ENCODE measurements at regions not wholly inside any gene's neighbourhood (a gene's known extent, or its start where the extent isn't known, plus 50 kb on each side); places are given as distances from the start of the nearest gene placed in this dataset.

- peak overlapping the region; percentile 96 for H2AFZ ChIP-seq (ENCODE audit: insufficient read depth, low read depth, low read length, poor library complexity, severe bottlenecking)
- H3K9ac ChIP-seq (ENCODE audit: insufficient read depth, low read length, poor library complexity, severe bottlenecking) = peak overlapping the region; percentile 89
- no peak for TF ChIP-seq CTCF (IDR thresholded peaks at IDR 0.05)
- peaks cover 49% of the 10 kb centered on the region for H3K79me2 ChIP-seq (ENCODE audit: insufficient read depth, low read length)
- peaks cover 29 to 47% of the 10 kb centered on the region in 2 donors for H3K4me1 ChIP-seq (ENCODE audit: control insufficient read depth in 1 of 2, insufficient read depth in 2 of 2, low read length in 2 of 2)
- no peaks in the 10 kb centered on the region for H3K9me3 Mint-ChIP-seq
- H3K27ac Mint-ChIP-seq = peak overlapping the region; percentile 81 to 93 (median 88)
- peak overlapping the region; percentile 88 to 100 (median 96) for H3K4me3 ChIP-seq (replicated peaks in 1 of 3; ENCODE audit: low read depth in 2 of 3, low read length in 3 of 3)
- peaks cover 0 to 3% of the 10 kb centered on the region in 2 donors for H3K36me3 Mint-ChIP-seq
- peak overlapping the region; percentile 75 for H3K4me2 ChIP-seq (replicated peaks; ENCODE audit: extremely low read depth, low read length, poor library complexity, severe bottlenecking)
- peak overlapping the region; percentile 88 to 96 for H3K4me3 Mint-ChIP-seq
- no peaks in the 10 kb centered on the region for H3K9me3 ChIP-seq (replicated peaks in 1 of 2; ENCODE audit: control insufficient read depth in 1 of 2, insufficient read depth in 1 of 2, low read length in 2 of 2)
- H3K27me3 Mint-ChIP-seq (ENCODE audit: low read depth in 3 of 3) = peaks cover 1 to 6% (median 2%) of the 10 kb centered on the region in 3 donors
- peak overlapping the region in 1 of 2 donors; percentile 90 for H3K27ac ChIP-seq (ENCODE audit: low read depth in 1 of 2, low read length in 2 of 2)
- WGBS (ENCODE audit: insufficient coverage) = under 1% methylated on average over 63 of the region's 66 CpGs
- peaks cover 17% of the 10 kb centered on the region for H4K20me1 ChIP-seq (ENCODE audit: insufficient read depth, low read length)
- H3K4me1 Mint-ChIP-seq = peaks cover 57% of the 10 kb centered on the region
- intact Hi-C loops (cut with micrococcal nuclease) = loop anchor here (5.0 to 10.0 kb wide), 5 partner anchors 52 to 296 kb away; partner anchors contain the start of gene FOXN3 (in 2 of the 2)
- DNase-seq = peak; percentile 50 to 54 (median 52)
- no peaks in the 10 kb centered on the region for H3K36me3 ChIP-seq (replicated peaks in 1 of 2; ENCODE audit: control insufficient read depth in 1 of 2, insufficient read depth in 2 of 2, low read length in 2 of 2)
- no peaks in the 10 kb centered on the region for H3K27me3 ChIP-seq (ENCODE audit: control insufficient read depth in 2 of 2, insufficient read depth in 2 of 2, low read length in 2 of 2)
These were observed 201.9 kb upstream of the FOXN3 start for GRCh38 chr14:89618811-89619551.

GRCh38 chr14:89618330-89618708, 201.3 kb upstream of the FOXN3 start:
- Histone ChIP-seq H3K4me3 (replicated peaks in 1 of 3; ENCODE audit: low read depth in 2 of 3, low read length in 3 of 3) (peak overlapping the region; percentile 88 to 100 (median 96)), H2AFZ (ENCODE audit: insufficient read depth, low read depth, low read length, poor library complexity, severe bottlenecking) (peak overlapping the region; percentile 96), H3K27ac (ENCODE audit: low read depth in 1 of 2, low read length in 2 of 2) (peak overlapping the region; percentile 58 to 90), H3K4me2 (replicated peaks; ENCODE audit: extremely low read depth, low read length, poor library complexity, severe bottlenecking) (peak overlapping the region; percentile 75), H3K79me2 (ENCODE audit: insufficient read depth, low read length) (peaks cover 56% of the 10 kb centered on the region), H4K20me1 (ENCODE audit: insufficient read depth, low read length) (peaks cover 24% of the 10 kb centered on the region), H3K9ac (ENCODE audit: insufficient read depth, low read length, poor library complexity, severe bottlenecking) (peak overlapping the region; percentile 89), H3K9me3 (replicated peaks in 1 of 2; ENCODE audit: control insufficient read depth in 1 of 2, insufficient read depth in 1 of 2, low read length in 2 of 2) (no peaks in the 10 kb centered on the region), H3K4me1 (ENCODE audit: control insufficient read depth in 1 of 2, insufficient read depth in 2 of 2, low read length in 2 of 2) (peaks cover 29 to 47% of the 10 kb centered on the region in 2 donors), H3K27me3 (ENCODE audit: control insufficient read depth in 2 of 2, insufficient read depth in 2 of 2, low read length in 2 of 2) (no peaks in the 10 kb centered on the region), H3K36me3 (replicated peaks in 1 of 2; ENCODE audit: control insufficient read depth in 1 of 2, insufficient read depth in 2 of 2, low read length in 2 of 2) (no peaks in the 10 kb centered on the region)
- Mint-ChIP-seq H3K36me3 (peaks cover under 1 to 3% of the 10 kb centered on the region in 2 donors), H3K9me3 (no peaks in the 10 kb centered on the region), H3K27me3 (ENCODE audit: low read depth in 3 of 3) (peaks cover 1 to 6% (median 2%) of the 10 kb centered on the region in 3 donors), H3K27ac (peak overlapping the region; percentile 88 to 95 (median 92)), H3K4me1 (peaks cover 62% of the 10 kb centered on the region), H3K4me3 (peak overlapping the region; percentile 88 to 96)
- TF ChIP-seq CTCF (IDR thresholded peaks at IDR 0.05) = no peak
- intact Hi-C loops (cut with micrococcal nuclease) = loop anchor here (5.0 to 10.0 kb wide), 5 partner anchors 51 to 296 kb away; partner anchors contain the start of gene FOXN3 (in 2 of the 2)
- 0% methylated on average over 1 of the region's 6 CpGs for WGBS (ENCODE audit: insufficient coverage)
- DNase-seq = peak; percentile 23 to 30 (median 25)
